HG03280 (cell line): ENCODE measurements at regions not wholly inside any gene's neighbourhood (a gene's known extent, or its start where the extent isn't known, plus 50 kb on each side); places are given as distances from the start of the nearest gene placed in this dataset.

Experiments used
- ATAC-seq: cut with Tn5 transposase; IDR thresholded peaks from one replicate; pipeline ENCODE4 v1.9.1; 2021; ENCODE audit warnings: mild to moderate bottlenecking, moderate library complexity; ENCODE audit not compliant: unreplicated experiment

DNA sequence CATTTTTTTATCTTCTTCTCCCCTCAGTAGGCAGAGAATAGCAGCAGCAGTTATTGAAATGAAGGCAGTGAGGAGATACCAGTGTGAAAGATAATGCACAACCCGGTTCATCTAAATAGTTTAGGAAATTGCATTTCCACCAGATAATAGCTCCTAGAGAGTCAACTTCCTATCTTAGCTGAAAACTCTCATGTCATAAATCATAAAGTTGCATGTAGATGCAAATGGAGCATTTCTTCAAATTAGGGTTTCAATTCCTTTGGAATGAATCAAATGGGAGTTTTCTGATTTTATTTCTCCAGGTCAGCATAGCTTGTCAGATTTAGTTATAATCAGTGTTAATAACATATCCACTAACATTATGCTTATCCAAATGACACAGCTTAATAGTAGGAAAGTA lies 335.3 kb downstream of the CNTNAP4 start:
- no peak for ATAC-seq

DNA sequence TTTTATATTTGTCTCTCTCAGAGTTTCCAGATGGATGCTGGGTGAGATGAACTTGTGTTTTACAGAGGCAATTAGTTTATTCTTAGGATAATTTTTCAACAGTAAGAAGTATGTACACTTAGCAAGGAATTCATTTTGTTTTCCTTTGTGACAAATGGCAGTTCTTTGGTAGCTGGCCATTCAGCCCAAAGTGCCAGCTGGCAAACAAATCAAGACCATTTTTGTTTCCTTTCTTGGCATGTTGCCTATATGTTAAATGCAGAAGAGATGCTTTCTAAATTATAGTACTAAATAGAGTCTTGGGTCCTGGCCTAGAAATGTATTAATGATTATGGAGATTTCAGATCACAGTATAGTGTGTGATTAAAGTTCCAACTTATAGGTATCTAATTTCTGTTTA lies 337.1 kb downstream of the CNTNAP4 start:
- ATAC-seq: no peak

- ATAC-seq: no peak
Observed at GRCh38 chr16:76622876-76623275, 345.7 kb downstream of the CNTNAP4 start.

GRCh38 chr16:76634847-76635697 lies 357.9 kb downstream of the CNTNAP4 start:
- ATAC-seq: no peak

- peak; percentile 68 for ATAC-seq
Observed at GRCh38 chr16:76639685-76640289, 362.6 kb downstream of the CNTNAP4 start.

DNA sequence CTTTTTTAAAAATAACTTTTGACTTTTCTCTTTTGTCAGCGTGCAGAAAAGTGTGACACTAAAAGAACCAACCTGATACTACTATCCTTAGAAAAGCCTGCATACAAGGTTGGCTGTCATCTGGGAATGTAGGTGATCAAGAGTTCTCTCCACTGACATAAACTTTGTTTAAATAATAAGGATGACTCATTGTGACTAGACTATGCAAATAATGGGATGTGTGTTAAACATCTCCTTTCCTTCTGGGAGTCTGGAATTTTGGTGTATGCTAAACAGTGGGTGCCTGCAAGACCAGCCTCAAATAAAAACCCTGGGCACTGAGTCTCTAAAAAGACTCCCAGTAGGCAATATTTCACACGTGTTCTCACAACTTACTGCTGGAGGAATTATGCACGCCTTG lies 373.4 kb downstream of the CNTNAP4 start:
- no peak for ATAC-seq

DNA sequence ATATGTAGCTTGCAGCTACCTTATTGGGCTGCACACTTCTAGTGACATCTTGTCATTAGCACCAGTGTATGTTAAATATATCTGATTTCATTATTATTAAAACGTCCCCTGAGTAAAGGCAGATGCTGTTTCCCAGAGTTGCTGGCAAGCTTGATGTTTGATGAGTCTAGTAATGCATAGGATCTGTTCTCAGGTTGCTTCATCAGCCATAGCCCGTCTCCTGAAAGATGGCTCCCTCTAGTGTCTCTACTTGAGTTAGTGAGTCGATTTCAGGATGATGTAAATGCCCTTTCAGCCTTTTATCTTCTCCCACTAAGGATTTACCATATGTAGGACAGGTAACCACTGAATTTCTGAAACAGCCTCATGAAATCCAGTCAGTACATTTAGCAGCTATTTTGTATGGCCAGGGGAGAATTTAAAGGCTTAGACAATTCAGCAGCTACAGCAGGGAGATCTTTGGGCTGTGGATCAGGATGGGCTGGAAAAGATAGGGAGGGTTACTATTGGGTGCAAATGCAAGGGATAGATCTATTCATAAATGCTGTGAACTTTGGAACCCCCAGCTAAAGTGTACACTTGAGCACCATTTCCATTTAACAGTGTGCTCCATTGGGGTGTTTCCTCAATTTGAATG lies 376.3 kb downstream of the CNTNAP4 start:
- peak; percentile 71 for ATAC-seq

GRCh38 chr16:76654088-76654820 lies 377.1 kb downstream of the CNTNAP4 start:
- no peak for ATAC-seq

GRCh38 chr16:76656994-76657393 lies 379.8 kb downstream of the CNTNAP4 start:
- ATAC-seq: no peak

DNA sequence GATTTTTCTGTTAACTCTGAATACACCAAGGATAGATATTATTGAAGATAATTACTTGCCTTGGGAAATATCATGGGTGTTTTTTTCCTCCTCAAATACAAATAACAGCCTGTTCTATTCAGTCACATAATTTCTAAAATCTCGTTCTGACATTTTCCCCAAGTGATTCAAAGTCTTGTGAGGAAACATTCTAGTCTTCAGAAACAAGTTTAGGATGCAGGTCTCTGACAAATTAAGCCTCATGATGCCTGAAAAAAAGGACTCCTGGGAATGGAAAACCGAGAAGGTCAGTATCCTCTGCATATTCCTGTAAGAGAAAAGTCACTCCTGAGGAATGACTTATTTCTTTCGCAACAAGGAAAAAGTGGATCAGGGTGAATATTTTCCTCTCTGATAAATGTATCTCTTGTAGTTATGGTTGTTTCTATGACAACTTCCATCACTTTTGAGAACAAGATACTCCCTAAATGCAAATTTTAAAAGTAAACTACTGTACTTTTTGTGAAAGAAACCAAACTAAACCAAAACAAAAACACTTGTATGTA lies 384.6 kb downstream of the CNTNAP4 start:
- no peak for ATAC-seq

- no peak for ATAC-seq
Observed at GRCh38 chr16:76665571-76666275, 388.5 kb downstream of the CNTNAP4 start.

GRCh38 chr16:76668207-76668725 lies 391.1 kb downstream of the CNTNAP4 start:
- ATAC-seq: no peak

DNA sequence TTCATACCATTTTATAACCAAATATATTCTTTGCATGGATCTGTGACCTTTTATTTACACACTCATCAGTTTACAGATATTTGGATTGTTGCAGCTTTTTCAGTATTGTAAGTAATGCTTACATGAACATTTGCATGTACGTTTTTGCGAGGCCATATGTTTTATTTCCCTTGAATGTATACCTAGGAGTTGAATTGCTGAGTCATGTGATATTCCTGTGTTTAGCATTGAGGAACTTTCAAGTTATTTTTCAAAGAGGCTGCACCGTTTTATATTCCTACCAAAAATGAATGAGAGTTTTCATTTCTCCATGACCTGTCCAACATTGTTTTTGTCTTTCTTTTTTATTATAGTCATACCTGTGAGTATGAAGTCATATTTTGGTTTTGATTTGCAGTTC lies 392.1 kb downstream of the CNTNAP4 start:
- no peak for ATAC-seq

GRCh38 chr16:76670125-76670857 lies 393.1 kb downstream of the CNTNAP4 start:
- ATAC-seq: no peak

- ATAC-seq: no peak
Observed at GRCh38 chr16:76676356-76676755, 399.2 kb downstream of the CNTNAP4 start.

GRCh38 chr16:76681296-76681695 lies 404.1 kb downstream of the CNTNAP4 start:
- no peak for ATAC-seq

- ATAC-seq: no peak
Observed at GRCh38 chr16:76683051-76683450, 405.9 kb downstream of the CNTNAP4 start.

GRCh38 chr16:76696876-76697275 lies 419.7 kb downstream of the CNTNAP4 start:
- no peak for ATAC-seq

DNA sequence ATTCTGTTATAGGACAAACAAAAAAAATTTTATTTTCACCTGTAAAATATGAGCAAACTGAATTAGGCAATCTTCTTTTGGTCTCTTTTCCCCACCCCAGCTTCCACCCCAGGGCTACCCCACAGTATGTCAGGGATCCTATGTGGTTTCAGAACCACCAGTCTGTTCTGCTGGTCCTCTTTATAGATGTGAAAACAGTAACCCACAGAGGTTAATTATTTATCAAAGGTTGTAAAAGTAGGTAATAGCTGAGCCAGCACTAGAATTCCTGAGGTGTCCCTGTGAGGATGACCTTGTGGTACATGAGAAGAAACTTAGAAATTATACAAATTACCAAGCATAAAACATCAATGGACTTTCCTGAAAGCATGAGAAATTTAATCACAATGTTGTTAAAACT lies 428.7 kb downstream of the CNTNAP4 start:
- ATAC-seq: no peak

GRCh38 chr16:76713191-76713590 lies 436.0 kb downstream of the CNTNAP4 start:
- ATAC-seq: no peak
